OCI-LY1 (cell line): ENCODE measurements at regions not wholly inside any gene's neighbourhood (a gene's known extent, or its start where the extent isn't known, plus 50 kb on each side); places are given as distances from the start of the nearest gene placed in this dataset.
"Not testable (repeated sequence)": the region's sequence is repeated elsewhere in the genome, so short reads cannot be mapped to it uniquely, and the experiment has no call there.

Experiments
- H2AFZ ChIP-seq: fragments of 200-600 bp; sonication (generic), shearing (Covaris generic); 2 replicates; pipeline ENCODE4 v1.6.0; 2014; ENCODE audit warnings: antibody characterized with exemption, mild to moderate bottlenecking, low read length
- H3F3A ChIP-seq: fragments of 200-600 bp; sonication (generic), shearing (Covaris generic); 2 replicates; pipeline ENCODE4 v1.6.0; 2014; ENCODE audit warnings: mild to moderate bottlenecking, antibody characterized with exemption, low read length, moderate library complexity; ENCODE audit not compliant: insufficient read depth
- H3K27ac ChIP-seq: fragments of 200-600 bp; sonication (generic); 2 replicates; pipeline ENCODE4 v1.5.1; 2014; ENCODE audit warnings: low read length, mixed run types, mild to moderate bottlenecking, low read depth; ENCODE audit not compliant: poor library complexity, severe bottlenecking
- H3K27me3 ChIP-seq: fragments of 200-600 bp; sonication (generic); 2 replicates; pipeline ENCODE4 v1.6.0; 2014; ENCODE audit warnings: antibody characterized with exemption, mild to moderate bottlenecking, low read length, moderate library complexity; ENCODE audit not compliant: insufficient read depth
- H3K36me3 ChIP-seq: fragments of 200-600 bp; sonication (generic); 2 replicates; pipeline ENCODE4 v1.6.1; 2014; ENCODE audit warnings: mild to moderate bottlenecking, antibody characterized with exemption, low read length, moderate library complexity, mixed read lengths; ENCODE audit not compliant: insufficient read depth
- H3K4me1 ChIP-seq: fragments of 200-600 bp; sonication (generic); 2 replicates; pipeline ENCODE4 v1.5.1; 2014; ENCODE audit warnings: mild to moderate bottlenecking, low read length, moderate library complexity; ENCODE audit not compliant: insufficient read depth, severe bottlenecking
- H3K4me2 ChIP-seq: fragments of 200-600 bp; sonication (generic), shearing (Covaris generic); 2 replicates; pipeline ENCODE4 v1.6.1; 2014; ENCODE audit warnings: low read length
- H3K4me3 ChIP-seq: fragments of 200-600 bp; sonication (generic); 2 replicates; pipeline ENCODE4 v1.5.1; 2014; ENCODE audit warnings: low read length, low read depth, mild to moderate bottlenecking, mixed read lengths; ENCODE audit not compliant: poor library complexity, severe bottlenecking
- H3K79me2 ChIP-seq: fragments of 200-600 bp; shearing (Covaris generic); 2 replicates; pipeline ENCODE4 v1.6.1; 2016; ENCODE audit warnings: mixed run types, low read length, mixed read lengths; ENCODE audit not compliant: insufficient read depth
- H3K9ac ChIP-seq: fragments of 200-600 bp; sonication (generic), shearing (Covaris generic); 2 replicates; pipeline ENCODE4 v1.6.1; 2014; ENCODE audit warnings: mild to moderate bottlenecking, low read length, mixed read lengths
- H3K9me2 ChIP-seq: fragments of 200-600 bp; sonication (generic), shearing (Covaris generic); 2 replicates; pipeline ENCODE4 v1.6.1; 2014; ENCODE audit warnings: low read depth, mild to moderate bottlenecking, low read length, mixed read lengths
- H3K9me3 ChIP-seq: fragments of 200-600 bp; shearing (Covaris generic); 2 replicates; pipeline ENCODE4 v1.6.1; 2014; ENCODE audit warnings: low read length, mixed read lengths
- H4K20me1 ChIP-seq: fragments of 200-600 bp; sonication (generic), shearing (Covaris generic); 2 replicates; pipeline ENCODE4 v1.6.0; 2016; ENCODE audit warnings: mild to moderate bottlenecking, low read length; ENCODE audit not compliant: insufficient read depth
- CTCF ChIP-seq: fragments of 200-600 bp; sonication (generic), shearing (Covaris generic); IDR thresholded peaks from 2 replicates; pipeline ENCODE4 v1.5.1; 2017; ENCODE audit warnings: mild to moderate bottlenecking, antibody characterized with exemption, low read length, moderate library complexity, mixed read lengths
- EZH2 ChIP-seq: fragments of 200-600 bp; sonication (generic), shearing (Covaris generic); IDR thresholded peaks from 2 replicates; pipeline ENCODE4 v1.8.0; 2017; ENCODE audit warnings: borderline replicate concordance, mixed run types, mild to moderate bottlenecking, antibody characterized with exemption, low read length, moderate library complexity, mixed read lengths

- Histone ChIP-seq H3K4me1 (no peaks in the 10 kb centered on the region), H3K9ac (no peak overlapping the region), H3K4me3 (no peak overlapping the region), H3K79me2 (no peaks in the 10 kb centered on the region), H3K9me2 (no peaks in the 10 kb centered on the region), H3K27me3 (no peaks in the 10 kb centered on the region), H4K20me1 (no peaks in the 10 kb centered on the region), H3K36me3 (no peaks in the 10 kb centered on the region), H3K27ac (no peak overlapping the region), H3K4me2 (no peak overlapping the region), H3K9me3 (no peaks in the 10 kb centered on the region), H3F3A (no peaks in the 10 kb centered on the region), H2AFZ (no peak overlapping the region)
- TF ChIP-seq EZH2 (no peak), CTCF (no peak)
Observed at GRCh38 chr14:87613881-87614280, 379.1 kb downstream of the GALC start.

GRCh38 chr14:87607056-87607455 is 385.9 kb downstream of the GALC start:
- H3K4me3 ChIP-seq, H3K4me2 ChIP-seq, H3F3A ChIP-seq, H4K20me1 ChIP-seq, H2AFZ ChIP-seq, H3K36me3 ChIP-seq, H3K4me1 ChIP-seq, H3K9me2 ChIP-seq, H3K27ac ChIP-seq, H3K9me3 ChIP-seq, H3K9ac ChIP-seq, H3K79me2 ChIP-seq, H3K27me3 ChIP-seq: not testable (repeated sequence)

- no peak overlapping the region for H3K9ac ChIP-seq
- H3K27ac ChIP-seq, result no peak overlapping the region
- TF ChIP-seq CTCF (no peak), EZH2 (no peak)
- no peaks in the 10 kb centered on the region for H3K36me3 ChIP-seq
- no peaks in the 10 kb centered on the region for H3K27me3 ChIP-seq
- no peak overlapping the region for H2AFZ ChIP-seq
- no peaks in the 10 kb centered on the region for H4K20me1 ChIP-seq
- H3F3A ChIP-seq, result no peaks in the 10 kb centered on the region
- no peaks in the 10 kb centered on the region for H3K9me3 ChIP-seq
- no peak overlapping the region for H3K4me3 ChIP-seq
- H3K79me2 ChIP-seq, result no peaks in the 10 kb centered on the region
- no peaks in the 10 kb centered on the region for H3K4me1 ChIP-seq
- no peaks in the 10 kb centered on the region for H3K9me2 ChIP-seq
- H3K4me2 ChIP-seq, result no peak overlapping the region
Observed at GRCh38 chr14:87601036-87601435, 391.9 kb downstream of the GALC start.

- H4K20me1 ChIP-seq, result no peaks in the 10 kb centered on the region
- H3K4me3 ChIP-seq, result no peak overlapping the region
- no peaks in the 10 kb centered on the region for H3K9me3 ChIP-seq
- H2AFZ ChIP-seq, result no peak overlapping the region
- no peaks in the 10 kb centered on the region for H3K27me3 ChIP-seq
- no peaks in the 10 kb centered on the region for H3F3A ChIP-seq
- no peaks in the 10 kb centered on the region for H3K36me3 ChIP-seq
- H3K27ac ChIP-seq, result no peak overlapping the region
- no peaks in the 10 kb centered on the region for H3K4me1 ChIP-seq
- no peaks in the 10 kb centered on the region for H3K9me2 ChIP-seq
- H3K79me2 ChIP-seq, result no peaks in the 10 kb centered on the region
- no peak overlapping the region for H3K4me2 ChIP-seq
- H3K9ac ChIP-seq, result no peak overlapping the region
- TF ChIP-seq EZH2, result no peak
- TF ChIP-seq CTCF, result no peak
Observed at GRCh38 chr14:87600240-87600639, 392.7 kb downstream of the GALC start.
